ENCODE measurements at regions not wholly inside any gene's neighbourhood (a gene's known extent, or its start where the extent isn't known, plus 50 kb on each side); places are given as distances from the start of the nearest gene placed in this dataset.

GRCh38 chr2:64768491-64769005, 114.8 kb upstream of the SERTAD2 start:
- peak overlapping the region; percentile 94 to 98 for H3K27ac ChIP-seq (ENCODE audit: low read depth in 2 of 2, low read length in 1 of 2)
- no peaks in the 10 kb centered on the region for H3K36me3 ChIP-seq (replicated peaks in 1 of 2; ENCODE audit: control insufficient read depth in 1 of 2, insufficient read depth in 2 of 2, low read length in 1 of 2)
- no peaks in the 10 kb centered on the region for H3K27me3 ChIP-seq (ENCODE audit: insufficient read depth)
- WGBS (ENCODE audit: low lambda C conversion rate): 53% methylated on average over 4 of the region's 4 CpGs
- ChIA-PET POLR2A (interaction anchor here (1.1 to 2.7 kb wide), 3 partner anchors 41 to 115 kb away, joined by 3 to 20 read pairs (median 4); partner anchors contain the start of gene SERTAD2), CTCF (interaction anchor here (1.0 to 1.8 kb wide), 4 partner anchors 10 to 181 kb away, joined by 4 to 6 read pairs (median 4); no protein-coding TSS in a partner anchor)
- peak overlapping the region; percentile 85 for H3K4me2 ChIP-seq
- no peaks in the 10 kb centered on the region for H4K20me1 ChIP-seq (ENCODE audit: insufficient read depth)
- no peaks in the 10 kb centered on the region for H3K9me2 ChIP-seq
- H3F3A ChIP-seq (replicated peaks; ENCODE audit: insufficient read depth): peaks cover 30% of the 10 kb centered on the region
- H3K4me3 ChIP-seq (ENCODE audit: low read depth in 2 of 2, low read length in 1 of 2): peak overlapping the region; percentile 63 to 73
- no peaks in the 10 kb centered on the region for H3K9me3 ChIP-seq
- no peaks in the 10 kb centered on the region for H3K79me2 ChIP-seq (ENCODE audit: insufficient read depth)
- H3K4me1 ChIP-seq (ENCODE audit: control insufficient read depth in 1 of 2, insufficient read depth in 2 of 2, low read depth in 1 of 2, low read length in 1 of 2): peaks cover 4 to 22% of the 10 kb centered on the region in 2 experiments
- TF ChIP-seq, protein P1, sequence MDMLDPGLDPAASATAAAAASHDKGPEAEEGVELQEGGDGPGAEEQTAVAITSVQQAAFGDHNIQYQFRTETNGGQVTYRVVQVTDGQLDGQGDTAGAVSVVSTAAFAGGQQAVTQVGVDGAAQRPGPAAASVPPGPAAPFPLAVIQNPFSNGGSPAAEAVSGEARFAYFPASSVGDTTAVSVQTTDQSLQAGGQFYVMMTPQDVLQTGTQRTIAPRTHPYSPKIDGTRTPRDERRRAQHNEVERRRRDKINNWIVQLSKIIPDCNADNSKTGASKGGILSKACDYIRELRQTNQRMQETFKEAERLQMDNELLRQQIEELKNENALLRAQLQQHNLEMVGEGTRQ (IDR thresholded peaks at IDR 0.05; ENCODE audit: borderline replicate concordance, low read depth, low read length): no peak
- TF ChIP-seq, protein P2, sequence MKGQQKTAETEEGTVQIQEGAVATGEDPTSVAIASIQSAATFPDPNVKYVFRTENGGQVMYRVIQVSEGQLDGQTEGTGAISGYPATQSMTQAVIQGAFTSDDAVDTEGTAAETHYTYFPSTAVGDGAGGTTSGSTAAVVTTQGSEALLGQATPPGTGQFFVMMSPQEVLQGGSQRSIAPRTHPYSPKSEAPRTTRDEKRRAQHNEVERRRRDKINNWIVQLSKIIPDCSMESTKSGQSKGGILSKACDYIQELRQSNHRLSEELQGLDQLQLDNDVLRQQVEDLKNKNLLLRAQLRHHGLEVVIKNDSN (IDR thresholded peaks at IDR 0.05; ENCODE audit: borderline replicate concordance, low read depth): no peak
- TF ChIP-seq FOXM1 (IDR thresholded peaks at IDR 0.05; ENCODE audit: low read depth) (no peak), RFX5 (IDR thresholded peaks at IDR 0.05; ENCODE audit: low read length) (no peak), TEAD4 (IDR thresholded peaks at IDR 0.05; ENCODE audit: borderline replicate concordance, insufficient read depth) (no peak), TAF1 (IDR thresholded peaks at IDR 0.05; ENCODE audit: borderline replicate concordance, low read depth, low read length) (no peak), MEF2A (IDR thresholded peaks at IDR 0.05; ENCODE audit: borderline replicate concordance, low read depth) (no peak), NRF1 (IDR thresholded peaks at IDR 0.05; ENCODE audit: low read depth, low read length) (no peak), NFIC (IDR thresholded peaks at IDR 0.05; ENCODE audit: borderline replicate concordance) (no peak), CHD2 (IDR thresholded peaks at IDR 0.05; ENCODE audit: low read length, partially characterized antibody) (no peak), EP300 (IDR thresholded peaks at IDR 0.05; ENCODE audit: borderline replicate concordance in 1 of 2, low read depth in 1 of 2, low read length in 1 of 2) (no peak), ZBTB33 (IDR thresholded peaks at IDR 0.05; ENCODE audit: borderline replicate concordance, low read depth) (no peak)
- H3K9ac ChIP-seq: peak overlapping the region; percentile 90
- DNase-seq: peak; percentile 38
- no peak overlapping the region for H2AFZ ChIP-seq (ENCODE audit: low read depth)
